Thyroid gland (tissue), 4 donors: ENCODE measurements at regions not wholly inside any gene's neighbourhood (a gene's known extent, or its start where the extent isn't known, plus 50 kb on each side); places are given as distances from the start of the nearest gene placed in this dataset.

Source experiments
- POLR2A ChIP-seq, 2 donors: fragments of 450-650 bp; IDR thresholded peaks; one replicate each; pipeline ENCODE4 v1.6.1; 2017; ENCODE audit warnings: antibody characterized with exemption in 2 of 2, mild to moderate bottlenecking in 2 of 2, moderate library complexity in 1 of 2
- TF ChIP-seq, protein P1 (sequence below), 6 experiments: fragments of 200-600 bp in 3 of 6; fragments of 450-650 bp in 3 of 6; sonication (generic) in 3 of 6; IDR thresholded peaks; one replicate each; pipeline ENCODE4 v1.5.1; 2016 to 2019; ENCODE audit warnings: antibody characterized with exemption in 6 of 6, mild to moderate bottlenecking in 2 of 6, inconsistent platforms in 1 of 6, moderate library complexity in 1 of 6

GRCh38 chr2:235168174-235168979 is 216.6 kb downstream of the SH3BP4 start:
- TF ChIP-seq POLR2A (IDR thresholded peaks at IDR 0.05): no peak
- TF ChIP-seq, protein P1, sequence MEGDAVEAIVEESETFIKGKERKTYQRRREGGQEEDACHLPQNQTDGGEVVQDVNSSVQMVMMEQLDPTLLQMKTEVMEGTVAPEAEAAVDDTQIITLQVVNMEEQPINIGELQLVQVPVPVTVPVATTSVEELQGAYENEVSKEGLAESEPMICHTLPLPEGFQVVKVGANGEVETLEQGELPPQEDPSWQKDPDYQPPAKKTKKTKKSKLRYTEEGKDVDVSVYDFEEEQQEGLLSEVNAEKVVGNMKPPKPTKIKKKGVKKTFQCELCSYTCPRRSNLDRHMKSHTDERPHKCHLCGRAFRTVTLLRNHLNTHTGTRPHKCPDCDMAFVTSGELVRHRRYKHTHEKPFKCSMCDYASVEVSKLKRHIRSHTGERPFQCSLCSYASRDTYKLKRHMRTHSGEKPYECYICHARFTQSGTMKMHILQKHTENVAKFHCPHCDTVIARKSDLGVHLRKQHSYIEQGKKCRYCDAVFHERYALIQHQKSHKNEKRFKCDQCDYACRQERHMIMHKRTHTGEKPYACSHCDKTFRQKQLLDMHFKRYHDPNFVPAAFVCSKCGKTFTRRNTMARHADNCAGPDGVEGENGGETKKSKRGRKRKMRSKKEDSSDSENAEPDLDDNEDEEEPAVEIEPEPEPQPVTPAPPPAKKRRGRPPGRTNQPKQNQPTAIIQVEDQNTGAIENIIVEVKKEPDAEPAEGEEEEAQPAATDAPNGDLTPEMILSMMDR (IDR thresholded peaks at IDR 0.05): no peak
